WI38 (cell line): ENCODE measurements at regions not wholly inside any gene's neighbourhood (a gene's known extent, or its start where the extent isn't known, plus 50 kb on each side); places are given as distances from the start of the nearest gene placed in this dataset.
A peak's percentile ranks its signal among the peaks of the same experiment; 100 is the strongest.

ENCODE experiments used
- H3K4me3 ChIP-seq: 2 replicates; pipeline ENCODE4 v1.5.1; 2011; ENCODE audit warnings: low read depth, mild to moderate bottlenecking, control low read depth, low read length
- TF ChIP-seq, protein P1 (sequence below): IDR thresholded peaks from 2 replicates; pipeline ENCODE4 v1.5.1; 2012; ENCODE audit warnings: low read depth, mild to moderate bottlenecking, control low read depth, low read length

DNA sequence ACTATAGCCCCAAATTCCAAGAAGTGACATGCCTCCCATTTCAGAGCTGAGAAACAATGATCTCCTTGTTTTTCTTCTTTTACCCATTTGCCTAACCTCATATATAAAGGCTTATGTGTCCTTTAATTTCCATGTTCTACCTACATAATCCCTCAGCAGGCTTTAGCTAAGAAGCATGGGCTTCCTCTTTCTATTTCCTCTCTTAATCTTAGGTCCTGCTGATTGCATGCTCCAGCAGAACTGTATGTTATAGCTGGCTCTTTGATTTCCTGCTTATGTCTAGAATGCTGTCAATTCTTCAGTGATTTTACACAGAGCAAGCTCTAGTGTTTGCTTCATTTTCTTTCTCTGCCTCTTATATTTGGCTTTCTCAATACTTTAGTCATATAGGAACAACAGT lies 151.7 kb upstream of the COX10 start:
- H3K4me3 ChIP-seq: no peak overlapping the region
- TF ChIP-seq, protein P1, sequence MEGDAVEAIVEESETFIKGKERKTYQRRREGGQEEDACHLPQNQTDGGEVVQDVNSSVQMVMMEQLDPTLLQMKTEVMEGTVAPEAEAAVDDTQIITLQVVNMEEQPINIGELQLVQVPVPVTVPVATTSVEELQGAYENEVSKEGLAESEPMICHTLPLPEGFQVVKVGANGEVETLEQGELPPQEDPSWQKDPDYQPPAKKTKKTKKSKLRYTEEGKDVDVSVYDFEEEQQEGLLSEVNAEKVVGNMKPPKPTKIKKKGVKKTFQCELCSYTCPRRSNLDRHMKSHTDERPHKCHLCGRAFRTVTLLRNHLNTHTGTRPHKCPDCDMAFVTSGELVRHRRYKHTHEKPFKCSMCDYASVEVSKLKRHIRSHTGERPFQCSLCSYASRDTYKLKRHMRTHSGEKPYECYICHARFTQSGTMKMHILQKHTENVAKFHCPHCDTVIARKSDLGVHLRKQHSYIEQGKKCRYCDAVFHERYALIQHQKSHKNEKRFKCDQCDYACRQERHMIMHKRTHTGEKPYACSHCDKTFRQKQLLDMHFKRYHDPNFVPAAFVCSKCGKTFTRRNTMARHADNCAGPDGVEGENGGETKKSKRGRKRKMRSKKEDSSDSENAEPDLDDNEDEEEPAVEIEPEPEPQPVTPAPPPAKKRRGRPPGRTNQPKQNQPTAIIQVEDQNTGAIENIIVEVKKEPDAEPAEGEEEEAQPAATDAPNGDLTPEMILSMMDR: no peak

DNA sequence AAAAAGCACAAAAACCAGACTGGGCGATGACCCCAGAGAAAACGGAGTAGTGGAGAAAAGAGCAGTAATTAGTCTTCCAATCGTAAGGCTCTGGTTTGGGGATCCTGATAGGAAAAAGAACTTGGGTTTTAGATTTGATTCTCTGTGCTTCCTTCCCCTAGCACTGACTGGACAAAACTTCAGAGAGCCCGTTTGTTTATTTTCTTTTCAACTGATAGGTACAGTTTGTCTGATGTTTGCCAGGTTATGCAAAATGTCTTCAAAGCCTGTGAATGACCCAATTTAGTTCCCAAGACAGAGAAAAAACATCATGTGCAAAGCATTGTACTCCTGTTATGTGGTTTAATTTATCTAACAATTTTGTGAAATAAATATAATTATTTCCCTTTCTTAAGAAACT lies 151.1 kb upstream of the COX10 start:
- H3K4me3 ChIP-seq: no peak overlapping the region
- TF ChIP-seq, protein P1: no peak

GRCh38 chr17:13919818-13920217 lies 149.5 kb upstream of the COX10 start:
- TF ChIP-seq, protein P1: no peak
- H3K4me3 ChIP-seq: no peak overlapping the region

- TF ChIP-seq, protein P1: no peak
- H3K4me3 ChIP-seq: no peak overlapping the region
These were observed 148.9 kb upstream of the COX10 start for GRCh38 chr17:13920413-13920812.

DNA sequence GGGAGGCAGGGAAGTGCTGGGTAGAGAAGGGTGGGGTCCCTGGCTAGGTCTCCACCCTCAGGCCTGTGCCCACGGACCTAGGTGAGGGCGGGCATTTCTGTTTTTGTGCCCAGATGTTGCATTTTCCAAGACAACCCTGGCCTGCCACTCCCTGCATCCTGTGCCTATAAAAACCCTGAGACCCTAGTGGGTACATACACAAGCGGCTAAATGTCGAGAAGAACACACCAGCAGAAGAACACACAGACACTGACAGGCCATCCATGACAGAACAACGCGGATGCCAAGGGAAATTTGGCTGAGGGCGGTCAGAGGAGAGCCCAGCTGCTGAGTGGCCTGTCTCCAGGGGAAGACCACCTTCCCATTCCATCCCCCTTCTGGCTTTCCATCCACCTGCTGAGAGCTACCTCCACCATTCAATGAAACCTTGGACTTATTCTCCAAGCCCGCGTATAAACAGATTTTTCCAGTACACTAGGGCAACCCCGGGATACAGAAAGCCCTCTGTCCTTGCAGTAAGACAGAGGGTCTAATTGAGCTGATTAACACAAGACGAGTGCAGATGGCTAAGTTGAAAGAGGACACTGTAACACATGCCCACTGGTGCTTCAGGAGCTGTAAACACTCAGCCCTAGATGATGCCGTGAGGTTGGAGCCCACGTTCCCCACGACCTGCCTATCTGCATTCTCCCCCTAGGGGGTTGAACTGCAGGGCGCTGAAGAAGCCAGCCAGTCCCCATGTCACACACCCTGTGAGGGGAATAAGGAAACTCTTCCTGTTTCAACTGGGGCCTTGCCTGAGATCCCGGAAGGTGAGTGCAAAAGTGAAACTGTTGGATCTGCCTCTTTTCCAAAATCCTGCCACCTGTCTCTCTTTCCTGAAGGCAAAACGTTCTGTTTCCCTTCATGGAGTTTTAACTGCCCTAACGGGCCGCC lies 147.2 kb upstream of the COX10 start:
- H3K4me3 ChIP-seq: no peak overlapping the region
- TF ChIP-seq, protein P1: no peak

DNA sequence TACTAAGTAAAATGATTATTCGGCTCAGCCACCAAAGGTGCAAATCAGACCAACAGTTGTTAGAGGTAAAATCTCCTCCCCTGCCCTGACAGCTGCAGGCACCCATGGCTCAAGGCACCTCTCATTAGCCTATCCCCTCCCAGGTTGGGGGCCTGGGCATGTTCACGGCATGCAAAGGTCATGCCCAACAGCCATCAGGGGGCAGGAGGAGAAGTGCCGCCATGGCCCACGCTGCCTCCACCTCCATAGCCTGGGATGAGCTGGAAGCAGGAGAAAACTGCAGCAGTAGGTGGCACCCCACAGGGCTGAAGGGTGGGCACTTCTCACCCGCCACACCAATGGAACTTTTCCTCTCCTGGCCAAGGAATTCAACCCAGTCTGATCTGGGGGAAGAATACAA lies 146.4 kb upstream of the COX10 start:
- H3K4me3 ChIP-seq: no peak overlapping the region
- TF ChIP-seq, protein P1: no peak

DNA sequence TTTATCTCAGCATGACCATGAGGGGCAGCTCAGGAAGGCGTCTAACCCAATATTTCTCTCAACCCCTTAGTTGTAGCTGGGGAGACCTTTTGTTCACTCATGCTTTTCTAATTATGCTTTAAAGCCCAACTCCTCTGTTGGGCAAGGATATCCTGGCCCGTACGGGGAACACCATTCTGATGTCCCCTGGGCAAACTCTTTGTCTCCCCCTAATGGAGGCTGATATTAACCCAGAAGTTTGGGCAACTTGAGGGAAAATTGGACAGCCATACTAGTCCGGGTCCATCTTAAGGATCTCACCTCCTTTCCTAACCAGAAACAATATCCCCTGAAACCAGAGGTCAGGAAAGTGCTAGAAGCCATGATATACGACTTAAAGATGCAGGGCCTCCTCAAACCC lies 143.7 kb upstream of the COX10 start:
- no peak overlapping the region for H3K4me3 ChIP-seq
- TF ChIP-seq, protein P1: 0 out of 2 replicates have a peak, but pooled peaks have one; percentile 5
